NCI-H2171 (cell line): ENCODE measurements at regions not wholly inside any gene's neighbourhood (a gene's known extent, or its start where the extent isn't known, plus 50 kb on each side); places are given as distances from the start of the nearest gene placed in this dataset.

Experiments
- DNase-seq: peaks from one replicate; lab custom pipeline; 2025; lab: John Stamatoyannopoulos, UW

DNA sequence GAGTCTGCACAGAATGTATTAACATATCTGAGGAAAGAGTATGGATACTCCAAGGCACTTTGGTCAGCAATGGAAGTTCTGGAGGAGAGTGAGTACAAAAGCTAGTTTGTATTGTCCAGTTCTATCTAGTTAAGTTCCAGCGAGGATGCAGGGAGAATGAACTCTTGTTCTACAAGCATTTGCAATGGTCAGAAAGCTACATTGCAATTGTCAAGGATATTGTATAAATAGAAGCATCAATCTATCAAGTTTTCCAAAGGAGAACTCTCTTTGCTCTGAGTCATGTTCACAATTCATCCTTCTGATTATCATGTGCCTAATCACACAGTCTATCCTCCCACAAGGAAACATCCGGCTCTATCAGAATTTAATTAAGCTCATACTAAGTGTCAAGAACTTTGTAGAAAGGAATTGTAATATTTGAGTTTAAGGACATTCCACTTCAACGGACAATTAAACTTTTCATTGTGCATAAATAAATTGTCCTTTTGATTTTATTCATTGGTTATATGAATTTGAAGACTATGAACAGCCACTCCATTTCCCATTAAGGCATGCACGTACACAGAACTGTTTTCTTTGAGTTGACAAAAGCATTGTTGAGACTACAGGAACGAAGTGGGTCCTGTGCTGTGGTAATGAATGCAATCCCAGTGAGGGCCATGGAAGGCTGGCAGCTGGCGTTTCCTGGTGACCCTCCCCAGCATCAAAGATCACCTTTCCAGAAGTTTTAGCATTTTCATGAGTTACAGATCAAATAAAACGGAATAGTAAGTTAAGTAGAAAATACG lies 973.5 kb upstream of the GOT2 start:
- no peak for DNase-seq

DNA sequence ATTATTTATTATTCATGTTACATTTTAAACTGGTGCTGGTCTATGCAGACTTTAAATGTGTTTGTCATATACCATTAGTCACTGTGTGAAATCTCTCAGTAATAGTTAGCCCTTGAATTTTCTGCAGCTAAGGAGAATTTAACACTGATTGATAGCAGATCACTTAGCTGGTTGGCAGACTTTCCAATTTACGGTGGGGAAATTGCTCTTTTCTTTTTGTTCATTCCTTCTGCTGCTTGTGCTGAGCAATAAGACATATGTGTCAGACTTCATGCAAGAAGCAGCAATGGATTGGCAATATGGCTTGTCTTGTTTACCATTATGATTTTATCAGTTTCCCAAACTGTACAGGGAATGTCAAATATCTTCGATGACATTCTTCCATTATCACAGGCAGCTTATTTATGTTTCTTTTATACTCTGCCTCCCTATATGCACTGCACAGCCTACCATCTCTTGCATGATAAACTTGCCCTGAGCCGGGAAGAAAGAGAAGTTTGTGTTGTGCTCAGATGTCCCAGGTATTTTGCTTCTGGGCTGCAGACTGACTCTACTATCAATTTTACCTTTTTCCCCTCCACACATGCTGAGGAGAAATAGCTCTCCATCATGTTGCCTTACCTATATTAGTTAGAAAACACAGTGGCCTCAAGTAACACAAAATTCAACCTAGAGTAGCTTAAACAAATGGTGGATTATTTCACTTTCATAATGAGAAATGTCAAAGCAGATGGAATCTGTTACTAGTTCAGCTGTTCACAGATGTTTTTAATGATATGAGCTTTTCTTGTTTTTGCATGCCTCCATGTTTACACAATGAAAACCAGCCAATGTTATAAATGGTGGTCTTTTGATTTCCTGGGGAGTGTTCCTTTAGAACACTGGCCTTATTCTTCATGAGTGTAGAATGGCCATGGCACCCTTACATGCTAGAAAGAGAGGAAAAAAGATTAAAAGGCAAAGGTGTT lies 968.1 kb upstream of the GOT2 start:
- DNase-seq, result no peak

DNA sequence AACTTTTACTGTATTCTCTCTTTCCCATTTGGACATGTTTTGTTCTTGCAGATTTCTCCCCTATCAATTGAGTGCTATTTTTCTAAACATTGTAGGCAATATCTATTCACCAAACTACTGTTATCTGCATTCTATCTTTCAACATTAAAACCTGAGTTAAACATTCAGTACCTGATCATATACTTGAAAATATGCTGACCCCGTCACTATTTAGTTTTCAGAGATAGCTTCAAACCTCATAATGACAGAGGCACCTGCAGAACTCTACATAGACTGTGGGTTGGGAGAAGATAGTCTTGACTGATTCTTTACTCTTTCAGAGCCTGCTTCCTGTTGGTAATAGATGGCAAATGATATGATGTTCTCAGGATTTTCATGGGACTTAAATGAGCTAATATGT lies 965.7 kb upstream of the GOT2 start:
- DNase-seq, result no peak

DNA sequence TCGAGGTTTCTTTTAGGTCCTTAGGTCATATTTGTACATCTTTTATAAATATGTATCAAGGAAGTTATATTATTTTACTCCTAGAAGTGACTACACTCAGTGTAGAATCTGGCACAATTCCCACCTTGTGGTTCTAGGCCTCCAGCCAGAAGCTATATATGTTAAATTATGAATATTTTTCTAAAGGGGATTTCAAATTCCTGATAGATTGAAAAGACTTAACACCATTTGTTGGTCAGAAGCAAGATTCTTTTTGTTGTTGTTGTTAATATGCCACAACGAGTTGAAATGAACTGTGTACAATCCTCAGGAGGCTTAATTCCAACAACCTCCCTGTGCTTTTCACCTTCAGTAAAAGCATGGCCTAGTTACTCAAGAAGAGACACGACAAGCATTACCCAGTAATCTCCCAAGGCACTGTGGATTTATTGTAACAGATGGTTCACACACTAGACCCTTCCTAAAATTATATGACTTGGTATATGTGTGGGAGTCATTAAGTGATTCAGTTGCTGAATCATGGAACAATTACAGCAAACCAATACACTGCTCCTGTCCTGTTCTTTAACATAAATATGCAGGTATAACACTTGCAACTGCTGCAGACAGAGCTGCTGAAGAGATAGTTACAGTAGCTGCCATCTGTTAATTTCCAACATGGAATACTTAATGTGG lies 964.4 kb upstream of the GOT2 start:
- no peak for DNase-seq

DNA sequence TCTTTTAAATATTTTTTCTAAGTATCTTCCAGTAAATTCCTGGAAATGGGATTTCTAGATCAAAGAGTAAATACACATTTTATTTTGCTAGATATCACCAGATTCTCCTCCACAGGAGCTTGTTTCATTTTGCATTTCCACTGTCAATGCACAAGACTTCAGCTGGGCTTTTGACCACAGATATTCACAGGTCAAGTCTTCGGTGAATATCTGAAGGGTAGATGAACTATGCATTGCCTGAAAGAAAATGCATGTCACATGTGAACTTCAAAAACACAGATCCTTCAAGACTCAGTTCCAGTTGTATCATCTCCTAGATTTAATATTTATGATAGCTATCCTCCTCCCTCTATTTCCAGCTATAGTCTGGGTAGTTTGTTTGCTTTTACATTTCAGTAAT lies 963.6 kb upstream of the GOT2 start:
- DNase-seq, result no peak

DNA sequence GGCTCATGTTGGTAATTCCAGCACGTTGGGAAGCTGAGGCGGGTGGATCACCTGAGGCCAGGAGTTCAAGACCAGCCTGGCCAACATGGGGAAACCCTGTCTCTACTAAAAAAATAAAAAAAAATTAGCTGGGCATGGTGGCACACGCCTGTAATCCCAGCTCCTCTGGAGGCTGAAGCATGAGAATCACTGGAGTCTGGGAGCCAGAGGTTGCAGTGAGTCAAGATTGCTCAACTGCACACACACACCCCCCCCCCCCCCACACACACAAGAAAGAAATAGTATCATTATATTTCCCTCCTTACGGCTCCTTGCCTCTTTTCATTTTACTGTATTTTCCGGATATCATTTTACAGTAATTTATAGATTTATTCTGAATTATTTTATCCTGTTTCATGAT lies 963.1 kb upstream of the GOT2 start:
- no peak for DNase-seq

DNA sequence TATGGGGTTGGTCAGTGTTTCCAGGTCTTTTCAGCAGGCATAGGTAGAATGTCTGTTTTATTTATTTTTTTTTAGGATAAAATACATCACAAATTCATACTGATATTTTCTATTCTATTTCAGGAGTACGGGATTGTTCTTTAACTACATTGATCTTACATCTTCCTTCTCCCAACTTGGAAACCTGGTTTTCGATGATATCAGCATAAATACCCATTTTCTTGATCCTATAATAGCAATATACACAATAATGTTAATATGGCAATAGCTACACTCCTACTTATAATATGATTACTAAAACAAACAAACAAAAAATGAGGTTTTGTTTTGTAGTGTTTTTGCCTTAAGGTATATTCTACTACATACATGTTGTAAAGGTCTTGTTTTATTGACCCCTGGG lies 962.4 kb upstream of the GOT2 start:
- no peak for DNase-seq

DNA sequence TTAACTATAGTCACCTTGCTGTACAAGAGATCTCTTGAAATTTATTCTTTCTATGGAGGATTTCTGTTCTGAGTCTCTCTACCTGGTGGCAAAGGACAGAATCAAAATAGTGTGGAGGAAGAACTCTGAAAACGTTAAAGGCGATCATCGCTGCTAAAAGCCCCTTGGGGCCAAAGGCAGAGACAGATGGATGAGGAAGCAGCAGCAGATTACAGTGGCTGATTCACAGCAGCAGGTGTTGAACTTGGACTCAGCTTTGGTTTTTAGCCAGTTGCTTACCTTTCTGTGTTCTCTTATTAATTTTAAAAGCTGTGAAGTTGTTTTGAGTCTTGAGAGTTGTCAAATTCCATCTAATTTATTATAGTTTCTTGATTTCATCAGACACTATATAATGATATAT lies 956.1 kb upstream of the GOT2 start:
- no peak for DNase-seq

DNA sequence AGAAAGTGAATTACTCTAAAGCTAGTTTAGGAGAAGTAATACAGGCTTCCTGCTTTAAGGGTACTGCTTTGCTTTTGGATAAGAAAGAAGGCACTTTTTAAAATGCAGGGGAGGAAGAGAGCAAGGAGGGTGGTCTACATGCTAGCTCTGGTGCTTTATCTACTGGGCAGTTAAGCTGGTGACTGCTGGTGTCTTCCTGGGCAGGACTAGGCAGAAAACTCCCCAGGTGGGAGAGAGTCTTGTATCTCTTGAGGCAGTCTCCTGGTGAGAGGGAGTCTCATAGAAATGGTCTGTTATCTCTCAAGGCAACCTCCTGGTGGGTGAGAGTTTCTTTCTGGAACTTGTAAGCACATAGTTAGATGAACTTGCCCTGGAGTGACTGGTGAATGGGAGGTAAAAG lies 953.9 kb upstream of the GOT2 start:
- DNase-seq, result no peak

DNA sequence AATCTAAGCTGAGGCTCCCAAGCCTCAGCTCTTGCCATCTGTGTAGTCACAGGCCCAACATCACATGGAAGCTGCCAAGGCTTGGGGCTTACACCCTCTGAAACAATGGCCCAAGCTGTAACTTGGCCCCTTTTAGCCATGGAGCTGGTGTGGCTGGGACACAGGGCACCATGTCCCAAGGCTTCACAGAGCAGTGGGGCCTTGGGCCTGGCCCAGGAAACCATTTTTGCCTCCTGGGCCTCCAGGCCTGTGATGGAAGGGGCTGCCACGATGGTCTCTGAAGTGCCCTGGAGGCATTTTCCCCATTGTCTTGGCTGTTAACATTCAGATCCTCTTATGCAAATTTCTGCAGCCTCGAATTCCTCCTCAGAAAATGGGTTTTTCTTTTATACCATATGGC lies 952.3 kb upstream of the GOT2 start:
- no peak for DNase-seq

DNA sequence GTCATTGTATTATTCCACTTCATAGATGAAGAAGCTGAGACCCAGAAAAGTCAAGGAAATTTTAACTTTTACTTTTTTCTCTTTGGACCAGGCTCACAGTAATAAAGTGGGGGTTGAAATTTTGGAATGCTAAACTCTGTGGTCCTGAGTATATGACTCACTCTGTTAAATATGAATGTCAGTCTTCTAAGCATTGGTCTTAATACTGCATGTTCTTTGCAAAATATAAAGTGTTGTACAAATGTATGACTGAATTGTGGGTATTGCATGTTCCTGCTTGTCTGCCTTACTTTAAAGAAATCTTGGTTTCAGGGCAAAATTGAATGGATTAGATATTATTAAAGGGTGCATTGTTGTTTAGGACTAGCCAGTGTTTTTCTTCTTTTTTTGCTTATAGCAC lies 950.8 kb upstream of the GOT2 start:
- no peak for DNase-seq

DNA sequence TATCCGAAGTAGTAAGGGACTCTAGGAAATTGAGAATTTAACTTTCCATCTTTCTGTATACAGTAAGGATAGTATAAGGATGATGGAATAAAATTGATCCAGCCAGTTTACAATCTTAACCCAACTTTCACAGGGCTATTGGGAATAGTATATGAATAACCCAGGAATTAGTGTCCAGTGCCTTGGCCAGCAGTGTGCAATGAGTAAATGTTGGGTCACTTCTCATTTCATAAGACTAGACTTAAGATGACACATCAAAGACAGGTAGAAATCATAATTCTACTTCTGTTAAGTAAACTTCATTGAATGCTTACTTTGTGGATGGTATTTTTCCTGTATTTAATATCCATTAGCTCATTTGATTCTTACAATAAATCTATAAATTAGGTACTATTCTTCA lies 949.6 kb upstream of the GOT2 start:
- DNase-seq, result no peak

DNA sequence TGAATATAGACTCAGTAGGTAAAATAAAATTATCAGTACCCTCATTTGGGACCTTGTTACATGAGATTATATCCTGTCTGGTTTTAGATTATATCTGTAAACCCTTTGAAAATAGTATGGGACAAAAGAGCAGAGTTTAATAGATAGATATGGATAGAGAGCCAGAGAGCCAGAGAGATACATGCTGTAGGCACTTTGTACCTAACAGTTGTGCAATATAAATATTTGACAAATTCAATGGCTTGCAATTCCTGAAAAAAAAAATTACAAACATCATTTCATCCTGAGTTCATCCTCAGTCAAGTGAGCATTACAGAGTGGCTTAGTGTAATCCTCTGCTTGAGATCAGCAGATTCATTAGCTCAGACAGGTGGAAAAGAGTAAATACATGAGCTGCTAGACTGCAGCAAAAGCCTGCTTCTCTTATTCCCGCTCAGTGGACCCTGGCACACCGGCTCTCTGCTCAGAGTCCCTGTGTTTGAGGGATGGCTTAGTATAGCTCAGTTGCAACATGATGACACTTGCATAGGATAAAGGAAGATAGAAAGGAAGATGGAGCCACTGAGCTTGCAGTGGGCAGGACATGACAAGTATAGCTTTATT lies 931.6 kb upstream of the GOT2 start:
- no peak for DNase-seq

DNA sequence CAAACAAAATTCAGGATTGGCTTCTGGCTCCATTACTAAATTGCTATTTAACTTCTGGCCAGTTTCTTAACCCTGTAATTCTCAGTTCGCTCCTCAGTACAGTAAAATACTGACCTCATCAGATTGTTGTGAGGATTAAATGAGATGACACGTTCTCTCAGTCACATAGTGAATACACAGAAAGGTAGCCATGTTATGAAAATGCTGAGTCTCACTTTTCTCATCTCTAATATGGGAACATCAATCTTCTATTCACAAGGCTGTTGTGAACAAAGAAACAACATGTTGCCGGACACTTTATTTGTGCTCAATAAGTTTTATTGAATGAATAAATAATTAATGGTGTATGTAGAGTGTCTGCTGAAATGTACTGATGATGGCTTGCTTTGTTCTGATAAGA lies 924.5 kb upstream of the GOT2 start:
- DNase-seq, result no peak

DNA sequence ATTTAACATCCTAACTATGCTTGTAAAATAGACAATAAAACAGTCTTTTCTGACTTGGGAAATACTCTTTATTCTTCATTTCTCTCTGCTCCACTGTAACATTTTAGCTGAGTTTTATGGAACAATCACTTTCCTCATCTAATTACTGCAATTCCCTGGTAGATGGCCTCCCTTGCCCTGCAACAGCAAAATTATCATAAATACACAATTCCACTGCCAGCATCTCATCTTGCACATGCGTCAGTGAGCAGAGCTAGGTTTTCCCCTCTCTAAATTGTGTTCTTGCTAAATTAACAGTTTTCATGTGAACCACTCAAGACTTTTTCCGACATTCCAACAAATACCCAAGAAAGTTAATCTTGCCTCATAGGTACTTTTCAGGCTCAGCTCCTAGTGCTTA lies 920.9 kb upstream of the GOT2 start:
- DNase-seq, result no peak

DNA sequence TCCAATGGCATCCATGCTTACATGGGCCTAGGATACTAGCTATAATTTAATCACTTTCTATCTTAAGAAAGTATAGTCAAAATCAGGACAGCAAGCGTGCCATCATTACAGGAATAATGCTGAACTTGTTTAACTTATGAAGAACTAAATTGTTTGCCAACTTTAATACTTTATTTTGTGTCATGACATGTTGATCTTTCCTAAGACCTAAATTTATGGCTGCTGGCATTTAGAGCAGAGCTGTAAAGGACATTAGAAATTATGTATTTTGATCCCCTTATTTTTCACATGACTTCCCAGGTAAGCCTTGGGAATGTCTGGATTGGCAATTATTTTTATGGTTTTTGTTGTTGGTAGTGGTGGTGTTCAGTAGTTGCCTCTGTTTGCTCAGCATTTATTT lies 920.3 kb upstream of the GOT2 start:
- DNase-seq, result no peak

DNA sequence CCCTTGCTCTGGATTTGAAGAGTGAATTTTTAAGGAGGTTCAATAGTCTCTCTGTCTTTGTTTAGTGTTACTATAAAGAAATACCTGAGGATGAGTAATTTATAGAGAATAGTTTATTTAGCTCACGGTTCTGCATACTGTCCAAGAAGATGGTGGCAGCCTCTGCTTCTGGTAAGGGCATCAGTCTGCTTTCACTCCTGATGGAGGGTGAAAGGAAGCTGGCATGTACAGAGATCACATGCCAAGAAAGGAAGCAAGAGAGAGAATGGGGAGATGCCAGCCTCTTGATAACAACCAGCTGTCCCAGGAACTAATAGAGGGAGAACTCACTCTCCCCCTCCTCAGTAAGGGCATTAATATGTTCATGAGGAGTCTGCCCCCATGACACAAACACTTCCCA lies 917.5 kb upstream of the GOT2 start:
- no peak for DNase-seq

DNA sequence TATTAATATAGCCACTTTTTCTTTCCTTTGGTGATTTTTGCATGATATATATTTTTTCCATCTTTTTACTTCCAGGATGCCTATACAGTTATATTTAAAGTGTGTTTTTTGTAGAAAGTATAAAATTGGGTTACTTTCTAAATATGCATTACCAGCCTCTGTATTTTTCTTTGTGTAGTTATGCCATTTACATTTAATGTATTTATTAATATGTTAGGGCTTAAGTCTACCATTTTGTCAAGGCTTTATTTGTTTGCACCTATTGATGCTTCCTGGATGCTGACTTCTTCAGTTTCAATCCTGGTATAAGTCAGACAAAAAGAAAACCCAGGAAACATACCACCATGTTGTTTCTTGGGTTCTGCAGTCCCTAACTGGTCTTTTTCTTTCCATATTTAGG lies 911.1 kb upstream of the GOT2 start:
- no peak for DNase-seq

DNA sequence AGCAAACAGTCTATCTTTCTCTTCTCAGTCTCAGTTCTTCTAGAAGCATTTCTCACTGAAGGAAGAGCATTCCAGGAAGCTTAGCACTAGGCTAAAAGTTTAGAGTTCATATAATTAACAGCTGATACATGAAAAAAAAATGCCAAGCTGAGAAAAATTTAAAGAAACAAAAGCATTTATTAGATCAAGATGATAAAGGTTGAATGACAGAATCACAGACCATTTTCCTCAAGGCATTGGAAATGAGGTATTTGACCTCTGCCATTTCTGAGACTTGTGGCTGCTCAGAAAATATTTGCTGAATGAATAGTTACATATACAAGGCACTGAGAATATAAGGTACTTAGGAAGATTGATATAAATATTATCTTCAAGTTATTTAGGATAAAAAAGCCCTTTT lies 901.6 kb upstream of the GOT2 start:
- DNase-seq, result no peak

DNA sequence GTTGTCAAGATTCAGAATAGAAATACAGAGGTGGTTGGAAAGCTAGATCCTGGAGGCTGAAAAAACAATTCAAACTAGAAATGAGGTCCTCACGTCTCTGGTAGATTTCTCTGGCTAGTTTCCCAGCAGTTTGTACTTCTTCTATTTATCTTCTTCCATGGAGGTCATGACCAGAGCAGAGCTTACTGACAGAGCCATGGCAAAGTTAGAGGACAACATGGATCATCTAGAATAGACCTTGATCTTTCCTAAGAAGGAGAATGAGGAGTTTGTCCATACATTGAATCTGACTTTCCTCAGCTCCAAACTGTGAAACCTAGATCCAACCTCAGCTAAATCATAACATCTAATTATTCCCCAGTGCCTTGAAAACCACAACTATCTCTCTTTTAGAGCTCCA lies 900.8 kb upstream of the GOT2 start:
- DNase-seq, result no peak

DNA sequence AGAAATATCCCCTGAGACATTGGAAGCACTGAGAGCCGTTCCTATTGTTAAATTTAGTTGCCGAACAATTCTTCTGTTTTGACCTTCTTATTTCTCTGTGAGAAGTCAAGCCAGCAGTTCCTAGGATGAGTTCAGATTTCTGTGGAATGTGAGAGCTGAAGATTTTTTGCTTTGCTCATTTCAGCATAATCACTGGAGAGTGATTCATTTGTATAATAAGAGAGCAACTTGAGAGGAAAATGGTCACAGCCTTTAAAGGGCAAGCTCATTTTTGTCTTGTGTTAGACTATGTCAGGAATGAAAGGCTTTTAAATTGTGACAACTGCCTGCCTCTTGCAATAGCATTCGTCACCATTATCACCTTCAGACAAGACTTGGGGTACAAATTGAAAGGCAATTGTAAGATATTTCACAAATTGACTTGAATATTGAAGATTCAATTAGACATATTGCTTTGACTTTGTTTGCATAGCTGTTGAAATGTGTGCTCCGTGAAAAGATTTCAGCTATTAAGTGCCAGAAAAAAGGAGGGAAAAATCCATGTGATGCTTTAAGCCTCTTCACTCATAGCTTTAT lies 900.0 kb upstream of the GOT2 start:
- DNase-seq, result no peak

DNA sequence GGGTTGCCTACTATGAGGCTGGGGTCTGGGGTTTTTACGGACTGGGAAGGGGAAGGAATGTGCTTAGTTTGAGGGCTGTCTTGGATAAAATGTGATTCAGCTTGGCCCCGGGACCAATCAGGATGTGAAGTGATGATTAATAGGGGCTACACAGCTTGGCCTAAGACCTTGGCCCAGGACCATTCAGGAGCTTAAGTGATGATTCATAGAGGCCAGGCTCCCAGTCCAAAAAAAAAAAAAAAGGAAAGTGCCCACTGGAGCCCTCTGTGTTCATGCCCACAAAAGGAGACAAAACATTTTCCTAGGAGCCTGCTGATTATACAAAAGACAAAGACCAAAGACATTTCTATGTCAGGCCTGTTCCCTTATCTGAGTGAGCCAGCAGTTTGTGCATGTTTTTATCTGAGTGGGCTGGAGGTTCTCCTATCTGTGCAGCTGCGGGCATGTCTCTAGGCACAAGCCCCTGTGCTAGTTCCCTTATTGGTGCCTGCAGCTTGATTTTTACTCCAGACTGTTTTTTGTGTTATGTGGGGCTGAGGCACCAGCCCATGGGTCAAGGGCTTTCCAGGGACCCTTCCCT lies 898.2 kb upstream of the GOT2 start:
- DNase-seq, result no peak
